Stimulated activated naive B cell treated with anti-CD40 and anti-IgM and Interleukin-4, amounts not matched to agents 10 μg/mL and 1 μg/mL and 100 μg/mL, for 72 hours (primary cell): ENCODE measurements at regions not wholly inside any gene's neighbourhood (a gene's known extent, or its start where the extent isn't known, plus 50 kb on each side); places are given as distances from the start of the nearest gene placed in this dataset.

Source experiments
- ATAC-seq, 2 donors: fragments of 150-1000 bp; cut with Tn5 transposase; replicated peaks; 2 replicates each; pipeline ENCODE4 v1.10.0; 2021; ENCODE audit warnings: moderate library complexity in 1 of 2
- DNase-seq: peaks from one replicate; pipeline ENCODE4 v3.0.0; 2021
- H3K27ac Mint-ChIP-seq: one replicate; pipeline ENCODE4 v1.8.0; 2022; ENCODE audit warnings: mild to moderate bottlenecking, mixed read lengths
- H3K27me3 Mint-ChIP-seq, 2 donors: one replicate each; pipeline ENCODE4 v1.8.0; 2022; ENCODE audit warnings: mixed read lengths in 2 of 2
- H3K36me3 Mint-ChIP-seq, 2 donors: one replicate each; pipeline ENCODE4 v1.8.0; 2022; ENCODE audit warnings: mixed read lengths in 2 of 2, mild to moderate bottlenecking in 1 of 2
- H3K4me1 Mint-ChIP-seq, 2 donors: one replicate each; pipeline ENCODE4 v1.8.0; 2022; ENCODE audit warnings: mixed read lengths in 2 of 2, mild to moderate bottlenecking in 1 of 2
- H3K4me3 Mint-ChIP-seq, 2 donors: one replicate each; pipeline ENCODE4 v1.8.0; 2022; ENCODE audit warnings: mild to moderate bottlenecking in 2 of 2, mixed read lengths in 2 of 2, moderate library complexity in 1 of 2
- H3K9me3 Mint-ChIP-seq, 2 donors: one replicate each; pipeline ENCODE4 v1.8.0; 2022; ENCODE audit warnings: mixed read lengths in 2 of 2, mild to moderate bottlenecking in 1 of 2

GRCh38 chr10:60463746-60464145 lies 74.1 kb upstream of the ANK3 start:
- no peak overlapping the region for H3K4me3 Mint-ChIP-seq
- ATAC-seq: no peak
- H3K27ac Mint-ChIP-seq: no peak overlapping the region
- DNase-seq: no peak
- H3K27me3 Mint-ChIP-seq: no peaks in the 10 kb centered on the region
- no peaks in the 10 kb centered on the region for H3K36me3 Mint-ChIP-seq
- H3K9me3 Mint-ChIP-seq: no peaks in the 10 kb centered on the region
- peaks cover 3 to 6% of the 10 kb centered on the region in 2 donors for H3K4me1 Mint-ChIP-seq

DNA sequence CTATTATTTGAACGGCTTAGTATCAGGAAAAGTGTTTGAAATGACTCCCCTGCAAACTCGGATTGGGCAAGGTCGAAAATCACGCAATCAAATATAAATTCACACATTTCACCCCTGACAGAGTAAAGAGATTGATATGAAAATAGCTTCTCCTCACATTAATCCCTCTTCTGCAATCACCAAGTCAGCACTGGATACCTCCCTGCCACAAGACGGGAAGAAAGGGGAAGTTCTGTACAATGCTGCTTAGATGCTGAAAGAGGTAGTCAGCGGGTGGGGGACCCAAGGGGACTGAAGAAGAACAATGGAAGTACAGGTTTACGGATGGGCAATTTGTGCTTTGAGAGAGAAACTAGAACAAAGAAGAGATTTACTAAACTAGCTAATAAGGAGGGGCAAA lies 72.0 kb upstream of the ANK3 start:
- Mint-ChIP-seq H3K27me3 (no peaks in the 10 kb centered on the region), H3K36me3 (no peaks in the 10 kb centered on the region), H3K9me3 (no peaks in the 10 kb centered on the region), H3K27ac (no peak overlapping the region), H3K4me1 (peaks cover 3 to 6% of the 10 kb centered on the region in 2 donors), H3K4me3 (no peak overlapping the region)
- ATAC-seq (peak; percentile 46), DNase-seq (no peak)

DNA sequence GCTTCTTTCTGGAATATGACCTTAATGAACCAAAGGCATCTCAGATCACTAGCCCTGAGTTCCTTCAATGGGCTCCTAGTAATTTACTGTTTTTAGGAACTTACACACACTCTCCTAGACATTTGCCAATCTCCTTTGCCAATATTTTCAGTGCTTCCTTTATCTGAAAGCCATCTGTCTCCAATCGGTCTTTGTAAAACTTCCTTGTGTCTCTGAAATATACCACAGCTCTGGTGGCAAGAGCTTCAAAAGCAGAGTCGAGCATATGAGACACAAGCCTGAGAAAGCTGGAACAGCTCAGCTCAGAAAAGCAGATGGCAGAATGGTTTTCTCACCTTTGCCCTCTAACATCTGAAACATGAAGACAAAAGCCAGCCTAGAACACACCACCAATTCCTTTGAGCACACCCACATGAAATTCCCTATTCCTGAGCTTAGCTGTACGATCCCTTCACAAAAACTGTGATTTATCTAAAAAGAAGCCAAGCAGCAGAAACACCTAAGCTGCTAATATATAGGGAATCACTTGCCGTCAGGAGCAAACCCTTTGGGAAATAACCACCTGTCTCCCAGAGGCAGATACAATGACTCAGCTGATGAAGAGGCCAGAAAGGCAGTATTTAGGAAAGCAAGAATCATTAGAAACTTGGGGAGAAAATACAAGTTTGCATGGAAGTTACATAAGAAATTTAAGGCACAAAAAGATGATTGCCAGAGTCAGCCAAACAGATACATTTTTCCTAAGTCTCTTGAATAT lies 70.2 kb upstream of the ANK3 start:
- ATAC-seq (no peak), DNase-seq (no peak)
- H3K36me3 Mint-ChIP-seq: no peaks in the 10 kb centered on the region
- no peak overlapping the region for H3K27ac Mint-ChIP-seq
- peaks cover 3 to 6% of the 10 kb centered on the region in 2 donors for H3K4me1 Mint-ChIP-seq
- no peak overlapping the region for H3K4me3 Mint-ChIP-seq
- no peaks in the 10 kb centered on the region for H3K9me3 Mint-ChIP-seq
- no peaks in the 10 kb centered on the region for H3K27me3 Mint-ChIP-seq

DNA sequence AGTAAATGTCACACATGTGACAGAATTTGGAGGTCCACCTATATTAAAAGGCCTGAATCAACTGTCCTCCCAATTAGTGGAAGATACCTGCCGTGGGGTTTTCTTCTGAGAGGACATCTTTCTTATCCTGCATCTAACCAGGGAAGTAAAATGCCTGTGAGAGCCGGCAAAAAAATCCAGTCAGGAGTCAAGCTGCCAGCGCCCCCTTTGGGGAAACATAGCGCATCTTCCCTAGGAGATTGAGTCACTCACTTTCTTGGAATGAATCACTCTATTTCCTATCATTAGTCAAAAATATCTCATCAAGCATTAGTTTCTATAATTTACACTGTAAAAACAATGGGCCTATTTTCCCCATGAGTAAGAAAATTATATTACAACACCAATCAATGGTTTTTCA lies 66.4 kb upstream of the ANK3 start:
- Mint-ChIP-seq H3K36me3 (no peaks in the 10 kb centered on the region), H3K27me3 (no peaks in the 10 kb centered on the region), H3K27ac (no peak overlapping the region), H3K4me3 (no peak overlapping the region), H3K9me3 (no peaks in the 10 kb centered on the region), H3K4me1 (peaks cover 13 to 17% of the 10 kb centered on the region in 2 donors)
- no peak for ATAC-seq
- no peak for DNase-seq

GRCh38 chr10:60454336-60454735 lies 64.7 kb upstream of the ANK3 start:
- Mint-ChIP-seq H3K27ac (no peak overlapping the region), H3K9me3 (no peaks in the 10 kb centered on the region)

DNA sequence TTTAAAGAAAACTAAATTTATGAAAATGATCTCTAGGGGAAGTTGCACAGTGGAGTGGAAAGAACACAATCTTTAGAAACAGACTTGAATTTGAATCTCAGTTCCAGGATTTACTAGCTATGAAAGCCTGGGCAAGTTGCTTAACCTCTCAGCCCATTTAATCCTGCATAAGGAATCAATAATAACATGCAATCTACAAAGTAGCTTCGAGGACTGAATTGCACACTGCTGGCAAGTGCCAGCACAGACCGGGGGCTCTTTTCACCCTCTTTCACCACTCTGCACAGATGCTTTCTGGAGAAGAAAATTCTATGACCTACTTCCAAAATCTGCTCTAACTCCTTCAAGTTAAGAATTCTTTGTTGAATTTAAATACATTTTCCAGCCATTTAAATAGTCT lies 63.4 kb upstream of the ANK3 start:
- no peak for DNase-seq
- H3K4me3 Mint-ChIP-seq: no peak overlapping the region
- peaks cover 13 to 17% of the 10 kb centered on the region in 2 donors for H3K4me1 Mint-ChIP-seq
- H3K9me3 Mint-ChIP-seq: no peaks in the 10 kb centered on the region
- H3K27me3 Mint-ChIP-seq: no peaks in the 10 kb centered on the region
- H3K27ac Mint-ChIP-seq: no peak overlapping the region
- no peaks in the 10 kb centered on the region for H3K36me3 Mint-ChIP-seq
- ATAC-seq: no peak

More at GRCh38 chr10:60454336-60454735, 64.7 kb upstream of the ANK3 start:
- DNase-seq (no peak), ATAC-seq (no peak)
- H3K27me3 Mint-ChIP-seq: no peaks in the 10 kb centered on the region
- H3K36me3 Mint-ChIP-seq: no peaks in the 10 kb centered on the region
- H3K4me3 Mint-ChIP-seq: no peak overlapping the region
- H3K4me1 Mint-ChIP-seq: peaks cover 13 to 17% of the 10 kb centered on the region in 2 donors

GRCh38 chr10:60450291-60450690 lies 60.6 kb upstream of the ANK3 start:
- Mint-ChIP-seq H3K4me3 (no peak overlapping the region), H3K27me3 (no peaks in the 10 kb centered on the region), H3K27ac (no peak overlapping the region), H3K4me1 (peaks cover 20 to 24% of the 10 kb centered on the region in 2 donors), H3K9me3 (no peaks in the 10 kb centered on the region), H3K36me3 (no peaks in the 10 kb centered on the region)
- no peak for ATAC-seq
- no peak for DNase-seq

DNA sequence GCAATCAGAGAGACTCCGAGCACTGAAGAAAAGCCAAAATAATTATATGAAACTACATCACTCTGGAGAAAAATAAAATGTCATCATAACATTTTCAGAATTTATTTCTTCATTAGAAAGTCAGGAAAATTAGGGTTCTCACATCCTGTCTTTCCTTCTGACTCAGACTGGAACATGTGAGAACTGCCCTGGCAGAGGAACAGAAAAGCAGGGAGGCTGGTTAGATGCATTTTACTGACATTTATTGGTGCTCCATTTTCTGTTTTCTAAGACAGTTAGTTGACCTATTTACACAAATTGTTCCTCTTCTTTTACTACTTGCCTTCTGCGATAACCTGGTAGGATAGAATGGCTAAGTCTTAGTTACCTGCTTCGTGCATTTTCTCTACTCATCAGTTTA lies 58.6 kb upstream of the ANK3 start:
- Mint-ChIP-seq H3K27ac (no peak overlapping the region), H3K4me3 (no peak overlapping the region), H3K4me1 (peaks cover 12 to 15% of the 10 kb centered on the region in 2 donors), H3K36me3 (no peaks in the 10 kb centered on the region), H3K9me3 (no peaks in the 10 kb centered on the region), H3K27me3 (no peaks in the 10 kb centered on the region)
- DNase-seq: no peak
- ATAC-seq: no peak

DNA sequence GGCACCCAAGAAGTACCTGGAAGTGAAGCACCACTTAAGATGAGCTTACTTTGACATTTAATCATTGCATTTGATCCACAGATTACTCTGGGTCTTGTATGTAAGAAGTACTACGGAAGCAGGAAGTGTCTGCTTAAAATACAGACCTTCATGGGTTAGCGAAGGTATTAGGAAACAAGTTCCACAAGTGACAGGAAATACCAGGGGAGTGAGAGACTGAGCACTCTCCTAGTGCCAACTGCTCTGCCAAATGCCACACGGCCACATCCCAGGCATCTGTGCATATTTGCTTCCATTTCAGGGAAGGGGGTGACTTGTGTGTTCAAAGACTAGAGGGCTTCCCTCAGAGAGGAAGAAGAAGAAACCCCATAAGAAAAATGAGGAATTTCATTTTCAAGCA lies 57.2 kb upstream of the ANK3 start:
- Mint-ChIP-seq H3K9me3 (no peaks in the 10 kb centered on the region), H3K36me3 (no peaks in the 10 kb centered on the region), H3K4me3 (peak overlapping the region; percentile 9 to 22), H3K27me3 (no peaks in the 10 kb centered on the region), H3K27ac (no peak overlapping the region), H3K4me1 (peaks cover 7 to 8% of the 10 kb centered on the region in 2 donors)
- DNase-seq: no peak
- ATAC-seq: peak in 1 of 2 donors; percentile 39

- Mint-ChIP-seq H3K4me1 (peaks cover 7 to 8% of the 10 kb centered on the region in 2 donors), H3K27me3 (no peaks in the 10 kb centered on the region), H3K27ac (no peak overlapping the region), H3K4me3 (no peak overlapping the region), H3K9me3 (no peaks in the 10 kb centered on the region), H3K36me3 (no peaks in the 10 kb centered on the region)
- no peak for DNase-seq
- no peak for ATAC-seq
Observed at GRCh38 chr10:60446070-60446833, 56.6 kb upstream of the ANK3 start.

- Mint-ChIP-seq H3K27ac (no peak overlapping the region), H3K4me1 (peaks cover 7 to 13% of the 10 kb centered on the region in 2 donors), H3K4me3 (no peak overlapping the region), H3K9me3 (no peaks in the 10 kb centered on the region), H3K36me3 (no peaks in the 10 kb centered on the region), H3K27me3 (no peaks in the 10 kb centered on the region)
- no peak for ATAC-seq
- no peak for DNase-seq
Observed at GRCh38 chr10:60444494-60445064, 54.9 kb upstream of the ANK3 start.

GRCh38 chr10:60443346-60443745 lies 53.7 kb upstream of the ANK3 start:
- no peaks in the 10 kb centered on the region for H3K27me3 Mint-ChIP-seq
- ATAC-seq (no peak), DNase-seq (no peak)
- H3K27ac Mint-ChIP-seq: no peak overlapping the region
- no peaks in the 10 kb centered on the region for H3K9me3 Mint-ChIP-seq
- H3K36me3 Mint-ChIP-seq: no peaks in the 10 kb centered on the region
- no peak overlapping the region for H3K4me3 Mint-ChIP-seq
- peaks cover 7 to 13% of the 10 kb centered on the region in 2 donors for H3K4me1 Mint-ChIP-seq

GRCh38 chr10:60441515-60441914 lies 51.8 kb upstream of the ANK3 start:
- ATAC-seq: no peak
- DNase-seq: no peak
- Mint-ChIP-seq H3K9me3 (no peaks in the 10 kb centered on the region), H3K4me1 (peaks cover 0 to 5% of the 10 kb centered on the region in 2 donors), H3K4me3 (no peak overlapping the region), H3K27ac (no peak overlapping the region), H3K36me3 (no peaks in the 10 kb centered on the region), H3K27me3 (no peaks in the 10 kb centered on the region)

DNA sequence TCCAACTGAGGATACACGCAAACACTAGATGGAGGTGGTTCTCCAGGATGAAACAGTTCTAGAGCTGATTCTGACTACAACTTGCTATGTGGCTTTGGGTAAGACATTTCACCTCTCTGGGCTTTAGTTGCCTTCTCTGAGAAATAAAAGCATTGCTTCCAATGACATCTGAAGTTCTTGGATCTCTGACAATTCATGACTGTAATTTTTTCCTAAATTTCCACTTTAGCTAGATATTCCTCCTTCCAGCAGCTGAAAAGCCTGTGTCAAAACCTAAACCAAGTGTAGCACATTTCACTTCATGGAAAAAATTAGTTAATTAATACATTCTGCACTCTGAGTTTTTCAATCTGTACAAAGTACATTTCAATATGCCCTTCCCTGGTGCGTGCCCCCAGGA lies 50.0 kb upstream of the ANK3 start:
- H3K9me3 Mint-ChIP-seq: no peaks in the 10 kb centered on the region
- no peak overlapping the region for H3K4me3 Mint-ChIP-seq
- DNase-seq (no peak), ATAC-seq (no peak)
- no peaks in the 10 kb centered on the region for H3K27me3 Mint-ChIP-seq
- H3K36me3 Mint-ChIP-seq: no peaks in the 10 kb centered on the region
- H3K27ac Mint-ChIP-seq: no peak overlapping the region
- H3K4me1 Mint-ChIP-seq: peaks cover 0 to 5% of the 10 kb centered on the region in 2 donors
